Fibroblast of lung (primary cell): ENCODE measurements at regions not wholly inside any gene's neighbourhood (a gene's known extent, or its start where the extent isn't known, plus 50 kb on each side); places are given as distances from the start of the nearest gene placed in this dataset.

Source experiments
- EZH2 ChIP-seq: IDR thresholded peaks from 2 replicates; pipeline ENCODE4 v1.5.1; 2012; ENCODE audit warnings: low read length, control low read depth, mild to moderate bottlenecking; ENCODE audit errors: missing control alignments
- TF ChIP-seq, protein P1 (sequence below), 2 donors: IDR thresholded peaks in 1 of 2; conservative IDR thresholded peaks in 1 of 2; 1 replicate in 1 of 2; 2 replicates in 1 of 2; pipeline ENCODE4 v1.5.1; 2011 to 2012; ENCODE audit warnings: low read length in 2 of 2, control low read depth in 1 of 2, inconsistent platforms in 1 of 2, low read depth in 1 of 2, mild to moderate bottlenecking in 1 of 2

DNA sequence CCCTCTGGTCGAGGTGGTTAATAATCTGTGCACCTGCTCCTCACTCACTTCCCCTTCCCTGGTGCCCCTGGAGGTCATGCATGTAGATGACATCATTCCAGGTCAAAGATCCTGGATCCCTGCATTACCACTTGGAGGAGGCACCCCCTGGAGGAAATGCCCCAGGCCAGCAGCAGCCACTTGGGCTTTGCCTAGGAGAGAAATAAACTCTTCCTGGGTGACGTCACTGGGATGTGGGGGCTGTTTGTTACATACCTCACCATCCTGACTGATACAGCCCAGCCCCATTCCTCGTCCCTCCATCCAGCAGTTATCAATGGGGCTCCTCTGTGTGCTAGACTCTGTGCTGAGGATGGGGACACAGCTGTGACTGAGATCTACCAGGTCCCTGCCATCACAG lies 433.6 kb downstream of the PTPRU start:
- TF ChIP-seq, protein P1, sequence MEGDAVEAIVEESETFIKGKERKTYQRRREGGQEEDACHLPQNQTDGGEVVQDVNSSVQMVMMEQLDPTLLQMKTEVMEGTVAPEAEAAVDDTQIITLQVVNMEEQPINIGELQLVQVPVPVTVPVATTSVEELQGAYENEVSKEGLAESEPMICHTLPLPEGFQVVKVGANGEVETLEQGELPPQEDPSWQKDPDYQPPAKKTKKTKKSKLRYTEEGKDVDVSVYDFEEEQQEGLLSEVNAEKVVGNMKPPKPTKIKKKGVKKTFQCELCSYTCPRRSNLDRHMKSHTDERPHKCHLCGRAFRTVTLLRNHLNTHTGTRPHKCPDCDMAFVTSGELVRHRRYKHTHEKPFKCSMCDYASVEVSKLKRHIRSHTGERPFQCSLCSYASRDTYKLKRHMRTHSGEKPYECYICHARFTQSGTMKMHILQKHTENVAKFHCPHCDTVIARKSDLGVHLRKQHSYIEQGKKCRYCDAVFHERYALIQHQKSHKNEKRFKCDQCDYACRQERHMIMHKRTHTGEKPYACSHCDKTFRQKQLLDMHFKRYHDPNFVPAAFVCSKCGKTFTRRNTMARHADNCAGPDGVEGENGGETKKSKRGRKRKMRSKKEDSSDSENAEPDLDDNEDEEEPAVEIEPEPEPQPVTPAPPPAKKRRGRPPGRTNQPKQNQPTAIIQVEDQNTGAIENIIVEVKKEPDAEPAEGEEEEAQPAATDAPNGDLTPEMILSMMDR (conservative IDR thresholded peaks at IDR 0.05 in 1 of 2, IDR thresholded peaks at IDR 0.05 in 1 of 2; ENCODE audit: low read depth in 1 of 2, low read length in 2 of 2) = no peak
- TF ChIP-seq EZH2 = no peak
